GM12878 (cell line): ENCODE measurements at regions not wholly inside any gene's neighbourhood (a gene's known extent, or its start where the extent isn't known, plus 50 kb on each side); places are given as distances from the start of the nearest gene placed in this dataset.

ENCODE experiments used
- ATAC-seq: fragments of 200-7000 bp; cut with Tn5 transposase; 3 replicates; pipeline ENCODE4 v1.9.1; 2020; ENCODE audit warnings: mild to moderate bottlenecking, moderate library complexity
- BruUV-seq: library from RNA; stranded (reverse); fragments of 400-500 nt; replicated peaks from 2 replicates; lab custom pipeline; 2021; lab: Mats Ljungman, UMichigan
- CTCF ChIA-PET: fragments of 300-600 bp; sonication (Branson Sonifier 250); formaldehyde crosslinking; extraction: SDS; loops from one replicate; lab custom pipeline; 2021; ENCODE audit warnings: inconsistent platforms; lab: Yijun Ruan, JAX
- POLR2A ChIA-PET: fragments of 350-600 bp; formaldehyde crosslinking; extraction: SDS; loops from one replicate; lab custom pipeline; 2021; ENCODE audit warnings: inconsistent platforms; lab: Charles Lee
- RAD21 ChIA-PET: fragments of 300-600 bp; sonication (Branson Sonifier 250); formaldehyde crosslinking; loops from one replicate; lab custom pipeline; 2023; ENCODE audit warnings: antibody characterized with exemption; ENCODE audit not compliant: unreplicated experiment; lab: Charles Lee
- SMC1A ChIA-PET: fragments of 300-600 bp; sonication (Branson Sonifier 250); formaldehyde crosslinking; loops from one replicate; lab custom pipeline; 2023; ENCODE audit not compliant: unreplicated experiment, uncharacterized antibody; lab: Charles Lee
- DNase-seq: peaks from one replicate; pipeline ENCODE4 v3.0.0-alpha.2; 2011; ENCODE audit warnings: low read depth, low spot score
- FAIRE-seq: peaks from 3 replicates; lab custom pipeline; 2011; peaks lifted over from hg19 to GRCh38; lab: Jason Lieb, UNC
- H2AFZ ChIP-seq: 2 replicates; pipeline ENCODE4 v1.6.0; 2011; ENCODE audit warnings: low read depth, low read length, control low read depth; ENCODE audit not compliant: control insufficient read depth
- H3K27ac ChIP-seq: 2 replicates; pipeline ENCODE4 v1.5.1; 2011; ENCODE audit warnings: control low read depth; ENCODE audit not compliant: control insufficient read depth, insufficient read depth
- H3K27me3 ChIP-seq, 2 experiments: replicated peaks in 1 of 2; 2 replicates each; pipeline versions ENCODE4 v1.6.0 to v1.6.1; 2011; ENCODE audit warnings: low read length in 1 of 2; ENCODE audit not compliant: control insufficient read depth in 2 of 2, insufficient read depth in 2 of 2
- H3K36me3 ChIP-seq, 2 experiments: 2 replicates each; pipeline ENCODE4 v1.5.1; 2011; ENCODE audit warnings: low read length in 1 of 2; ENCODE audit not compliant: control insufficient read depth in 2 of 2, insufficient read depth in 2 of 2
- H3K4me1 ChIP-seq: 2 replicates; pipeline ENCODE4 v1.6.1; 2011; ENCODE audit warnings: mild to moderate bottlenecking, low read length, moderate library complexity, mixed read lengths; ENCODE audit not compliant: control insufficient read depth, insufficient read depth
- H3K4me2 ChIP-seq: 2 replicates; pipeline ENCODE4 v1.6.0; 2011; ENCODE audit warnings: control low read depth; ENCODE audit not compliant: control insufficient read depth, insufficient read depth
- H3K4me3 ChIP-seq: fragments of 200-600 bp; sonication (generic); 2 replicates; pipeline ENCODE4 v1.5.1; 2016
- H3K79me2 ChIP-seq: 2 replicates; pipeline ENCODE4 v1.6.0; 2011; ENCODE audit warnings: low read length; ENCODE audit not compliant: control insufficient read depth, insufficient read depth
- H3K9ac ChIP-seq: 2 replicates; pipeline ENCODE4 v1.8.0; 2011; ENCODE audit warnings: low read length, control low read depth, mixed read lengths; ENCODE audit not compliant: control insufficient read depth, insufficient read depth
- H3K9me3 ChIP-seq: replicated peaks from 3 replicates; pipeline ENCODE4 v1.5.1; 2011; ENCODE audit warnings: mild to moderate bottlenecking, low read length; ENCODE audit not compliant: control insufficient read depth, insufficient read depth
- H4K20me1 ChIP-seq: 2 replicates; pipeline ENCODE4 v1.6.0; 2011; ENCODE audit not compliant: control insufficient read depth, insufficient read depth
- CHD4 ChIP-seq: fragments of 200-600 bp; sonication (generic); IDR thresholded peaks from 2 replicates; pipeline ENCODE4 v1.6.1; 2016; ENCODE audit warnings: mild to moderate bottlenecking
- E4F1 ChIP-seq: fragments of 450-650 bp; IDR thresholded peaks from 2 replicates; pipeline ENCODE4 v1.6.1; 2018; ENCODE audit warnings: borderline replicate concordance, mild to moderate bottlenecking; ENCODE audit not compliant: partially characterized antibody
- ETV6 ChIP-seq, 2 experiments: fragments of 450-650 bp in 1 of 2; IDR thresholded peaks in 1 of 2; conservative IDR thresholded peaks in 1 of 2; 2 replicates each; pipeline ENCODE4 v1.6.1; 2014; ENCODE audit warnings: antibody characterized with exemption in 1 of 2, borderline replicate concordance in 1 of 2, low read depth in 1 of 2, mild to moderate bottlenecking in 1 of 2, moderate library complexity in 1 of 2
- IKZF2 ChIP-seq, 2 experiments: fragments of 450-650 bp; IDR thresholded peaks; 2 replicates each; pipeline ENCODE4 v1.6.1; 2017; ENCODE audit warnings: mild to moderate bottlenecking in 2 of 2, moderate library complexity in 2 of 2
- IRF3 ChIP-seq: fragments of 450-650 bp; IDR thresholded peaks from 2 replicates; pipeline ENCODE4 v1.6.1; 2014; ENCODE audit warnings: mild to moderate bottlenecking
- JUNB ChIP-seq: IDR thresholded peaks from 2 replicates; pipeline ENCODE4 v1.6.1; 2016; ENCODE audit warnings: antibody characterized with exemption, mild to moderate bottlenecking
- NFYA ChIP-seq: IDR thresholded peaks from 2 replicates; pipeline ENCODE4 v1.6.1; 2011; ENCODE audit warnings: low read depth, mild to moderate bottlenecking, low read length, improper control_type of control experiment, borderline replicate concordance
- PKNOX1 ChIP-seq: fragments of 450-650 bp; IDR thresholded peaks from 2 replicates; pipeline ENCODE4 v1.6.1; 2016; ENCODE audit warnings: mild to moderate bottlenecking
- SUPT20H ChIP-seq: IDR thresholded peaks from 2 replicates; pipeline ENCODE4 v1.6.1; 2011; ENCODE audit warnings: low read depth, mild to moderate bottlenecking, low read length, moderate library complexity, borderline replicate concordance; ENCODE audit not compliant: control insufficient read depth
- ZBED1 ChIP-seq: IDR thresholded peaks from 2 replicates; pipeline ENCODE4 v1.6.1; 2016; ENCODE audit warnings: borderline replicate concordance
- WGBS: methylation state at CpG from one replicate; pipeline ENCODE4 v1.1.6; 2016; ENCODE audit warnings: low lambda C conversion rate; ENCODE audit not compliant: insufficient replicate concordance, insufficient coverage; ENCODE audit errors: missing lambda C conversion rate; 5-methylcytosine and 5-hydroxymethylcytosine counted together
- in situ Hi-C: fragments of 300-500 bp; cut with MboI; formaldehyde crosslinking; loops from 9 replicates; pipeline ENCODE4 v1.14.3; 2018; ENCODE audit warnings: mixed read lengths
- intact Hi-C: fragments of 100-400 bp; cut with micrococcal nuclease; formaldehyde crosslinking; loops from one replicate; pipeline ENCODE4 v1.14.2; 2022; ENCODE audit not compliant: unreplicated experiment
- TF ChIP-seq, protein P1 (sequence below): fragments of 450-650 bp; formaldehyde crosslinking; IDR thresholded peaks from 2 replicates; pipeline ENCODE4 v1.4.0; 2022; ENCODE audit warnings: mild to moderate bottlenecking, moderate library complexity
- TF ChIP-seq, protein P2 (sequence below): IDR thresholded peaks from 2 replicates; pipeline ENCODE4 v1.6.1; 2011; ENCODE audit warnings: low read depth, mild to moderate bottlenecking, low read length, moderate library complexity, borderline replicate concordance; ENCODE audit errors: extremely low read depth

DNA sequence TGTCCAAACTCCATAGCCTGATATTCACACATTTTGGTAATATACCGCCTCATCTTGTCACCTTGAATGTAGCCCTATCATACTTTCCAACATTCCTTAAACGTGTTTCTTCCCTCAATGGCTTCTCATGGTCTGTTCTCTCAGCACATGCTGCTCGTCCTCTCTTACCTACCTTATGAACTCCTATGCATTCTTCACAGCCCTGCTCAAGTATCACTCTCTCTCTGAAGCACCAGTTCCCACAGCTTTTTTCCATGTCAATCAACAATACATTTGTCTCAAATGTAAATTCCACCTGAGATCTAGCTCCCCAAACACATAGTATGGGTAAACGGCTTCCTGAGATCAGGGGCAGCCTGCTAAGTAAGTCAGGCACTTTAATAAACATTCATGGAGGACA lies 85.2 kb upstream of the ZMIZ1 start:
- in situ Hi-C loops: no loop called here
- Histone ChIP-seq H4K20me1 (no peaks in the 10 kb centered on the region), H3K4me1 (peaks cover 5% of the 10 kb centered on the region; the same call in 1 of the 2 replicates), H3K27ac (no peak overlapping the region), H3K79me2 (no peaks in the 10 kb centered on the region), H3K9ac (no peak overlapping the region)
- ChIA-PET CTCF (interaction anchor here (2.8 kb wide), 1 partner anchor 9 kb away, joined by 7 read pairs; no protein-coding TSS in a partner anchor), RAD21 (no interaction called here)
- intact Hi-C loops: no loop called here
- TF ChIP-seq PKNOX1 (no peak), IKZF2 (IDR thresholded peaks at IDR 0.05) (no peak), NFYA (no peak), ETV6 (conservative IDR thresholded peaks at IDR 0.05 in 1 of 2, IDR thresholded peaks at IDR 0.05 in 1 of 2; ENCODE audit: borderline replicate concordance in 1 of 2, low read depth in 1 of 2) (no peak), SUPT20H (no peak), IRF3 (no peak), E4F1 (no peak), ZBED1 (no peak), JUNB (no peak), CHD4 (no peak)
- TF ChIP-seq, protein P1, sequence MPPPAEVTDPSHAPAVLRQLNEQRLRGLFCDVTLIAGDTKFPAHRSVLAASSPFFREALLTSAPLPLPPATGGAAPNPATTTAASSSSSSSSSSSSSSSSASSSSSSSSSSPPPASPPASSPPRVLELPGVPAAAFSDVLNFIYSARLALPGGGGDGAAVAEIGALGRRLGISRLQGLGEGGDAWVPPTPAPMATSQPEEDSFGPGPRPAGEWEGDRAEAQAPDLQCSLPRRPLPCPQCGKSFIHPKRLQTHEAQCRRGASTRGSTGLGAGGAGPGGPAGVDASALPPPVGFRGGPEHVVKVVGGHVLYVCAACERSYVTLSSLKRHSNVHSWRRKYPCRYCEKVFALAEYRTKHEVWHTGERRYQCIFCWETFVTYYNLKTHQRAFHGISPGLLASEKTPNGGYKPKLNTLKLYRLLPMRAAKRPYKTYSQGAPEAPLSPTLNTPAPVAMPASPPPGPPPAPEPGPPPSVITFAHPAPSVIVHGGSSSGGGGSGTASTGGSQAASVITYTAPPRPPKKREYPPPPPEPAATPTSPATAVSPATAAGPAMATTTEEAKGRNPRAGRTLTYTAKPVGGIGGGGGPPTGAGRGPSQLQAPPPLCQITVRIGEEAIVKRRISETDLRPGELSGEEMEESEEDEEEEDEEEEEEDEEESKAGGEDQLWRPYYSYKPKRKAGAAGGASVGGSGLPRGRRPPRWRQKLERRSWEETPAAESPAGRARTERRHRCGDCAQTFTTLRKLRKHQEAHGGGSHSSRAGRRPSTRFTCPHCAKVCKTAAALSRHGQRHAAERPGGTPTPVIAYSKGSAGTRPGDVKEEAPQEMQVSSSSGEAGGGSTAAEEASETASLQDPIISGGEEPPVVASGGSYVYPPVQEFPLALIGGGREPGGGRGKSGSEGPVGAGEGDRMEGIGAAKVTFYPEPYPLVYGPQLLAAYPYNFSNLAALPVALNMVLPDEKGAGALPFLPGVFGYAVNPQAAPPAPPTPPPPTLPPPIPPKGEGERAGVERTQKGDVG (CRISPR knock-in tag): no peak
- TF ChIP-seq, protein P2, sequence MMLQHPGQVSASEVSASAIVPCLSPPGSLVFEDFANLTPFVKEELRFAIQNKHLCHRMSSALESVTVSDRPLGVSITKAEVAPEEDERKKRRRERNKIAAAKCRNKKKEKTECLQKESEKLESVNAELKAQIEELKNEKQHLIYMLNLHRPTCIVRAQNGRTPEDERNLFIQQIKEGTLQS: no peak
- TF ChIP-seq, all 136 proteins: peak for 0
- Histone ChIP-seq H2AFZ (no peak overlapping the region), H3K9me3 (no peaks in the 10 kb centered on the region), H3K4me2 (no peak overlapping the region), H3K4me3 (no peak overlapping the region), H3K36me3 (no peaks in the 10 kb centered on the region), H3K27me3 (peaks cover 0 to 2% of the 10 kb centered on the region in 2 experiments; a peak in 2 of 4 replicates)
- no peak for ATAC-seq
- ChIA-PET POLR2A (no interaction called here), SMC1A (interaction anchor here (1.4 kb wide), 1 partner anchor 10 kb away, joined by 4 read pairs; no protein-coding TSS in a partner anchor)
- WGBS: 0% methylated on average over 4 of the region's 4 CpGs
- DNase-seq: no peak
- no peak for FAIRE-seq
- BruUV-seq: no TSS peak
